Ishikawa (cell line): ENCODE measurements at regions not wholly inside any gene's neighbourhood (a gene's known extent, or its start where the extent isn't known, plus 50 kb on each side); places are given as distances from the start of the nearest gene placed in this dataset.

ENCODE experiments used
- EGR1 ChIP-seq: IDR thresholded peaks from 2 replicates; pipeline ENCODE4 v1.6.1; 2012
- EP300 ChIP-seq: IDR thresholded peaks from 2 replicates; pipeline ENCODE4 v1.6.1; 2012; ENCODE audit warnings: borderline replicate concordance
- FOXM1 ChIP-seq: IDR thresholded peaks from 2 replicates; pipeline ENCODE4 v1.6.1; 2012; ENCODE audit warnings: low read depth, borderline replicate concordance
- MAX ChIP-seq: IDR thresholded peaks from 2 replicates; pipeline ENCODE4 v1.6.1; 2012
- REST ChIP-seq: IDR thresholded peaks from 2 replicates; pipeline ENCODE4 v1.6.1; 2012; ENCODE audit warnings: low read depth, mild to moderate bottlenecking
- TEAD4 ChIP-seq: IDR thresholded peaks from 2 replicates; pipeline ENCODE4 v1.6.1; 2012
- ZBTB7A ChIP-seq: IDR thresholded peaks from 2 replicates; pipeline ENCODE4 v1.6.1; 2012; ENCODE audit warnings: low read depth

DNA sequence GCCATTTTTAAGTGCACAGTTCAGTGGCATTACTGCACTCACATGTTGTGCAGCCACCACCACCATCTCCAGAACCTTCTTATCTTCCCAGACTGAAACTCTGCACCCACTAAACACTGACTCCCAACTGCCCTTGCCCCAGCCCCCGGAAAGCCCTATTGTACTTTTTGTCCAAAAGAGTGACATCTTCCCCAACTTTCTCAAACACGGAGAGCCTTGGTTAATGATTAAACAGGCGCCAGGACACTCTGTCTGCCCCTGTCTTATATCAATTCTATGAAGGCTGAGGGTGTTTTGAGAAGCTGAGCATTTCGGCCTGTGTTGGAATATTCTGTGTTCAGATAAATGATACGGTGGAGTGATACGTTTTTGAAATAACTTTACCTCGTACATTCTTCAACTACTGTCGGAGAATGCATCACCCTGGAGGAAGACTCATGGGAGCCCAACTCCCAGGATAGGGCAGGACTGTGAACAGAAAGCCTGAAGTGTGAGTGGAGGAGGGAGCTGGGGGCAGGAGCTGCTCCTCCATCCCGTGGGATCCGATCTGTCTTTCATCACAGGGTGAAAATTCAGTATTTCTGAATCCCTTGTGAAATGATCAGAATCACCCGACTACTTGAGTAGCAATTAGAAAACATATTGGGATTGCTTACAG is 68.7 kb upstream of the FOXC1 start:
- TF ChIP-seq ZBTB7A (no peak), MAX (no peak), REST (no peak), TEAD4 (no peak), EP300 (no peak), EGR1 (no peak), FOXM1 (no peak)
